ENCODE measurements at regions not wholly inside any gene's neighbourhood (a gene's known extent, or its start where the extent isn't known, plus 50 kb on each side); places are given as distances from the start of the nearest gene placed in this dataset.

DNA sequence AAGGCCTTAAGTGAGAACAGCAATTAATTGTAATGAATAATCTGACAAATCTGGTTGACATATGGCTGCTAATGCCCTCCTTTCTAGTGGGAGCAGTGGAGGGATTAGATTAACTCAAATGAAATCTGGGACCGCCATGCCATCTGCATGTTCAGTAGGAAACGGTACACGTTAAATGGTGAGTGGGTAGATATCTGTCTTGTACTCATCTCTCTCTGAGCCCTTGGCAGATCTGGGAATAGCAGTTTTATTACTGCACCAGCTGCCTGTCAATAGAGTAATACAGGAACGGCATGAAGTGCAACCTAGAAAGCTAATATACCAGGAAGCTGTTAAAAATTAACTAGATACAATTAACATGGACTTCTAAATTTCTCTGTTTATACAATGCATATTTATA, 258.8 kb downstream of the GPD2 start:
- DNase-seq, result no peak
- intact Hi-C loops (cut with DNase I), result no loop called here

DNA sequence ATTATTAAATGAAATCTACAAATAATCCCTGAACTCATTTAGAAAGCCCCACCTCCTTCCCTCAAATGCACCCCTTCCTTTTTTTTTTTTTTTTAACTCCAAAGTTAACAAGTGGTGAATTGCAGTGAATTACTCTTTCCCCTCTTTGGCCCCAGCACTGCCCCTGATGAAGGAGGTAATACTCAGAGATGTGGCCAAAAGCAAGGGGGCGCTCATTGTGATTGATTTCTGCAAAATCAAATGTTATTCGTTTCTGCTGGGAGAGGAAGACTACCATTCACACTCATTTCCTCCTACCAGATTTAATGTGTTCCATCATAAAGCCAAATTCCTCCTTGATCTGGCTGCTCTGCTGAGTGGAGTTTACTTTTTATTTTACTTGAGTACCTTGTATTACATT, 259.4 kb downstream of the GPD2 start:
- intact Hi-C loops (cut with DNase I), result no loop called here

DNA sequence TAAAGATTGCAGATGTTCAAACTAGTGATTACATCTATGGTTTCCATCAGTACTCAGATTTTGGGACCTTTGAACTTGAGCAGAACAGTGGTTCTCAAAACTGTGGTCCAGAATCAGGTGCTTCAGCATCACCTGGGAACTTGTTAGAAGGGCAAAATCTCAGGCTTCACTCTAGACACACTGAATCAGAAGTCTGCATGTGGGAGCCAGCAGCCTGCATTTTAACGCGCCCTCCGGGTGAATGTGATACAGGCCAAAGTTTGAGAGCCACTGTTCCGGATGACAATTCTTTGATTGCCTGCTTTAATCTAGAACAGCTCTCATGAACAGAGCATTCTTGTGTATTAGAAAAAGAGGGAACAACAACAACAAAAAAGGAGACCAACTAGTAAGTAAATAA, 261.7 kb downstream of the GPD2 start:
- no peak for DNase-seq

More for the DNA sequence above, 259.4 kb downstream of the GPD2 start:
- DNase-seq, result no peak

DNA sequence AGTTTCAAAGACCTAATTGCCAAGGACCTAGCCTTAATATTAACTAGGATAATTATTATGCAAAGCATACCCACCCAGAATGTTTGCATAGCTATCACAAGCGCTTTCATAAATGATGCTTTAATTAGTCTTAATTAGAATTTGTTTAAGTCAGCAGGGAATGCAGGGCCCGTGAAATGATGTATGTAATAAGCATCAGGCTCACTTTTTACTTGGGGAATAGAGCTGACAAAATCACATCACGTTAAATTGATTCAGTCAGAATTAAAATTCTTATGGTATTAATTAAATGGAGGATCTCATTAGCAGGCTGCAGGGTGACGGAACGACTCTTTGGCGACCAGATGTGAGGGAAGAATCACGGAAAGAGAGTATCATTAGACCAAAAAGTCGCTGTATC, 264.5 kb downstream of the GPD2 start:
- intact Hi-C loops (cut with DNase I), result no loop called here
- no peak for DNase-seq

More for the DNA sequence above, 261.7 kb downstream of the GPD2 start:
- intact Hi-C loops (cut with DNase I), result no loop called here

DNA sequence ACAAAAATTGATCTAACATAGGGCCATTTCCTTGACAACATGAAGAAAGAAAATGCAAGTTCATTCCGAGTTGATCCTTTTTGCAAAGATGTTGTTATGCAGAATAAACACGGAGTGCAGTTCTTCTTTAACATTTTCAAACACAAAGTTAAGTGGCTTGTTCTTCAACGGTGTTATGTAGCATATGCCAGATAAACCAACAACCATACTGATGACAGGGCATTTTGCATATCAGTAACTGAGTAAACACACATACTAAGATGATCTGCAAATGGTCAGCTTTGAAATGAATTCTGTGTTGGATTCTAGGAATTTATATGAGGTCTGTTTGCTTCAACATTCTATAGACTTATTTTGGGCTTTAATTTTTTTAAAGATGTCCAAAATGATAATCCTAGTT, 266.4 kb downstream of the GPD2 start:
- no peak for DNase-seq
- intact Hi-C loops (cut with DNase I), result no loop called here

DNA sequence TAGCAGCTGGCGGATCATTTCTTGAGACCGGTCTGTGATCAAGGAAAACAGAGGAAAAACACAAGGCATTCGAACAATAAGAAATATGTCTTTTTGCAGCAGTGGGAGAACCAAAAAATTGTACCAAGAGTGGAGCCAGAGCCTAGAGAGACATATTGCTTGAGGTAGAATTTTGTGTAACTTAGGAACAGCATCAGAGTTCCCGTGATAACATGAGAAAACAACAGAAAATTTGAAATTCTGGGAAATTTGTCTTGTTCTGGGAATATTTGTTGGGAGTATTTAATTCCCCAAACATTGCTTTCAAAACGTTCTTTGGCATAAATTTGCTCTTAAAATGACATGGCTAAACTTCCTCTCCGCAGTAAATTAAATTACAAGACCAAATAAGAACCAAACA, 267.5 kb downstream of the GPD2 start:
- intact Hi-C loops (cut with DNase I), result no loop called here
- no peak for DNase-seq

DNA sequence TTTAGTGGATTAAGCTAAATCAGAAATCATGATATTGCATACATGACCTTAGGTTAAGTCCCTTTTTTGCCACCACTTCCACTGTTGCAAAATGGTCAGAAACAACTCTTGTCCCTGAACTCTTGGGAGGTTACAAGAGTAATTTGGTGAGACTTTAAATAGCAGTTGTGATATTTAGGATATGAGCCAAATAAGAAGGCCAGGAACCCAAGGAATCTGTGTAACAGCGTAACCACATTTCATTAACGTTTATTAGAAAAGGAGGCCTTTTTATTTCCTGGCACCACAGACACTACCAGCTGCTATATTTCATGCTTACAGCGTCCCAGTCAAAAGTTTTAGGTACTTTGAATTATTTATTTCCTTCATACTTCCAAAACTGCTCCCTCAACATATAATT, 268.0 kb downstream of the GPD2 start:
- intact Hi-C loops (cut with DNase I), result no loop called here
- no peak for DNase-seq

DNA sequence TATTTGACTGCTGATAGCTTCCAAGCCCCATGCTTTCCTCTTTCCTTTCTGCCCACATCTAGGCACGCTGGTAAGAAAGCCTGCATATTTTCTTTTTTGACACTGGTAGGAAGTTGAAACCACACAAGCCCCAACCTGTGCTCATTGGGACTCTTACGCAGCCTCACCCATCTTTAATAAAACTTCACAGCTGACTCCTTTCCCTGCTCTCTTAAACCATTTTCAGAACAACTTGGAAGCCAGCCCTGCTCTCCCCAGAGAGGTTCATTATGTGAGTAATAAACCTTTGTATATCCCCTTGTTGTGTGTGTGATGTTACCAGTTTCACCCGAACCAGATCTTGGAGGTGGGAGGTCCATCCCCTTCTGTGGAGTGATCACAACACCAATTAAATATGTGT, 268.4 kb downstream of the GPD2 start:
- intact Hi-C loops (cut with DNase I), result no loop called here
- no peak for DNase-seq

DNA sequence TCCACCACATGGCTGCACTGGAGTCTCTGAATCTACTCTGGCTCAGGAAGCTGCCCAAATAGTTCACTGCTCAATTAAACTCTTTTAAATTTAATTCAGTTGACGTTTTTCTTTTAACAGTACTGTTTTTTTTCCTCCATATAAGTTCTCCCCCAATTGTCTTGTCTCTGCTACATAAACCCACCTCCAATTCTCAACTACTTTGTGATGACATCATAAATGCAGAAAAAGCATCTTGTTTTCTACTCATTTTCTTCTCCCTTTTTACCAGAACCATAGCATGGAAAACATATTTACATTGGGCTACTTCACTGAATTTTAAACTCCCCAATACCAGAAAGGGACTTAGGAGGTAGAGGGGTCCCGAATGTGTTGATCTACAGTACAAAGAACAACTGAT, 270.4 kb downstream of the GPD2 start:
- DNase-seq, result no peak
- intact Hi-C loops (cut with DNase I), result no loop called here

DNA sequence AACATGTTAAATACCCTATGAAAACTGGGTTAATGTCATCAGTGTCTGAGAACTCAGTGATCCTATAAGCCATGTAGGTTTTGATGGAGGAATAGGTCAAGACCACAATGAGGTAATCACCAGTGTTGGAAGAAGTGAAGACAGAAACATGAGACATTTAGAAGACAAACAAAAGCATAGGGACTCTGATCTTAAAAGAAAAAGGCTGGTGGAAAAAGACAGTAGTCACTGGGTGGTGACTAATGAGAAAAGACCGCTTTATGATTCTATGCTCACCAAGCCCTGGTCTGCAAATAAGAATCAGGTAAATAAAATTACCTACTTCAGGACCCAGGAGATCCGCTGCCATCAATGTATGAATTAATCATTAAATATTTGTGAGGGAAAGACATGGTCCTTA, 271.9 kb downstream of the GPD2 start:
- intact Hi-C loops (cut with DNase I), result no loop called here
- DNase-seq, result no peak

DNA sequence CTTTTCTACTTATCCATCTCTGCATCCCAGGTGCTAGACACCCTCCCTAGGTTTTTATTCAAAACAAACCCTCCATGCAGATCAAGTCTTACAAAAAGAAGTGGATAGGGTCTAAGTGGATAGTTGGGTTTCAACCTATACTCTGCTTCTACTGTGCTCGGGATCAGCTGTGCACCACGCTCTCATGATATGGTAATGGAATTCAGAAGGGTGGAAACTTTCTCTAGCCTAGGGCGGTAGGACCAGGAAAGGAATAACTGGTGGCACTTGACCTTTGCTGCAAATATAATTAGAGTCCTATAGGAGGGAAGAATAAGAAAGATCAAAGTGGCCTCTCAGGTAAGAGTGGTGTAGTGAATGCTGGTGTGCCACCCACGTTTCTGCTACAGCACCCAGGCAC, 272.9 kb downstream of the GPD2 start:
- intact Hi-C loops (cut with DNase I), result no loop called here

DNA sequence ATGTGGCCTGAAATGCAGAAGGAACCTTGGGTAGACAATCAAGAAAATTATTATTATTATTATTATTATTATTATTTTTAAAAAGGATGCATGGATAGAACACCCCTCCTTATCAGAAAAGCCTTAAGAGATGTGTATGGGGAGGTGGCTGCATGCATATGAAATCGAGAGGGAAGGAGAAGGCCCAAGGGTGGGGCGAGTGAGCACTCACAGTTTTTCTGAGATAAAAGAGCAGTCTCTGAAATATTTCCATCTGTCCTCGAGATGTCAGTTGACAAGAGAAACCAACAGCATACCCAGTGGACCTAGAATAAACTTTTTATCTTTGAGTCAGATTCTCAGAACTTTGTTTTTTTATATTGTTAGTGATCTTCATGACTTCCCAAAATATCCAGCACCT, 282.9 kb downstream of the GPD2 start:
- intact Hi-C loops (cut with DNase I), result no loop called here

More for the DNA sequence above, 272.9 kb downstream of the GPD2 start:
- DNase-seq, result no peak

DNA sequence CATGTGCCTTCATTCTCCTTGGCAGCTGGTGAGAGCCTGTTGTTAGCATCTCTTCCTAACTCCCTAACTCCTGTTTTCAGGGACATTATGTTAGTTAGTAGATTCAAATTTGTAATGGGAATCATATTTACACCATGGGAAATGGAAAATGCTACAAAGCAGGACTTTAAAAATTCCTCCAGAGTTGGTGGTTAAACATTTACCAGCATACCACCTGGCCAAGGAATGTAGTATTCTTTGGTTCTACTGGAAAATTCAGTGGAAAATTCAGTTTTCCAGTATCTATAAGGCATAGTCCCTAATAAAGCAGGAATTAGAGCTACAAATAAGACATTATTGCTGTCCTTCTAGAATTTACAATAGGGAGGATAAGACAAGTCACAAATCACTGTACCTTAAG, 291.7 kb downstream of the GPD2 start:
- no peak for DNase-seq
- intact Hi-C loops (cut with DNase I), result no loop called here

More for the DNA sequence above, 282.9 kb downstream of the GPD2 start:
- DNase-seq, result no peak

DNA sequence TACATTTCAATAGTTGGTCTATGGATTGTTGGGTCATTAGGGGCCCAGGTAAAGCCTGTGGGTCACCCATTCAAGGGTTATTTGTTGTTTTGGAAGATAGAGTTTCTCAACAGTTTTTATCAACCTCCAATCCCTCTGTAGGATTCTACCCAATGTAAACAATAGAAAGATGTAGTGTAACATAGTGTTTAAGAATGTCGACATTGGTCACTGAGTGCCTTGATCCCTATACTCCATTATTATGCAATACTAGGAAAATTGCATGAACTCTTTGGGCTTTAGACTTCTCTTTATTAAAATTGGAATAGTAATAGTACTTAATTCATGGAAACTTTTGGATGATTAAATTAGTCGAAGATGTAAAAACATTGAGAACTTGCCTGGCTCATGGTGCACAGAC, 292.1 kb downstream of the GPD2 start:
- DNase-seq, result no peak
- intact Hi-C loops (cut with DNase I), result no loop called here

DNA sequence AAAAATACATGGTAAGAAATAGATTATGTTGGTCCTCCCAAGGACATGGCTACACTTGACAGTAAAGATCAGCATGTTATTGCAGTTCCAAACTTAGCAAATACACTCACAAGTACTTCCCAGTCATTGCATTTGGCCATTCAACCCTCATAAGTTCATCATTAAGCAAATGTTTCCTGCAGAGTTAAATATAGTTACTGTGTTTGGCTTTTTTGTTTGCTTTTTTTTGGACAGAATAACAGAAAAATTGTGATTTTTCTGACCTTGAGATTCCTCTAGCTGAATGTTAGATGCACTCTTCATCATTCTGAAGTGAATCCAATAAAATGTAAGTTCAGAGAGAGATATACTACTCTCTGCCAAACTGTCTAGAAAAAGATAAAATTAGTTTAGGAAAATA, 295.3 kb downstream of the GPD2 start:
- DNase-seq, result no peak
- intact Hi-C loops (cut with DNase I), result no loop called here

DNA sequence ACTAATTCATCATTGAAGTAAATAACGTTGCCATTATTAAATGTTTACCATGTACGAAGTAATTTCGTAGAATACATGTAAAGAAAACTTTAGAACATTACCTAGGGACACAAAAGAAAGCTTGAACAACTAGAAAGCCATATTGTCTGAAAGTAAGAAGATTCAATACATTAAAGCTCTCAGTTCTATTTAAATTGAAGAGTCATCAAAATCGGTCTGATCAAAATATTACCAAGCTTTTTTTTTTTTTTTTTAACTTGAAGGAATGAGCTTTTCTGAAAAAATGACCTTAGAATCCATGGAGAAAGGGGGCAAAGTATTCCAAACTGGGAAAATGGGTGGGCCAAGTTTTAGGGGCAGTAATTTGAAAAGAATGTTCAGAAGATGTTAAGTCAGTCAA, 300.8 kb downstream of the GPD2 start:
- intact Hi-C loops (cut with DNase I), result no loop called here

DNA sequence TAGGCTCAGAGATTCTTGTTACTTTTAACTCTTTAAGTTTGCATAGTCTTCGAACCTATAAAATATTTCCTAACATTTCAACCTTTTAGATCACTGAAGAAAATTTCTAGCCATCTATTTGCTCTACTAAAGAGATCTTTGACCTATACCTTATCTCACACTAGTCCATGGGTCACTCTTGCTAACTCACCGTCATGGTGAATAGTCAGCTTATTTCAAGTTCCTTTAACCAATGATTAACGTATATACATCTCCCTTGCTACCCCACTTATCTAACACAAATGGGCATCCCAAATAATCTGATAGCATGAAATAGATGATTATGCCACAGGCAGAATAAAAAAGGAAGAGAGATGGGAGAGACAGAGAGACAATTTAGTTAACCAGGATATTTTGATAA, 303.1 kb downstream of the GPD2 start:
- DNase-seq, result no peak
- intact Hi-C loops (cut with DNase I), result no loop called here

More for the DNA sequence above, 300.8 kb downstream of the GPD2 start:
- no peak for DNase-seq

DNA sequence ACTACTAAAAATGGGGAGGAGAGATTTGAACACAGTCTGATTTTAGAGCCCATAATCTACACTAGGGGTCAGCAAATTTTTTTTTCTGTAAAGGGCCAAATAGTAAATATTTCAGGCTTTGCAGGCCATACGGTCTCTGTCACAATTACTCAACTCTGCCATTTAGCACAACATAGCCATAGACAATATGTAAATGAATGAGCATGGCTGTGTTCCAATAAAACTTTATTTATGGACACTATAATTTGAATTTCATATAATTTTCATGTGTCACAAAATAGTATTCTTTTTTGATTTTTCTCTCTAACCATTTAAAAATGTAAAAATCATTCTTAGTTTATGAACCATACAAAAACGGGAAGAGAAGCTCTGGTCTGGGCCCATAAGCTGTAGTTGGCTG, 309.4 kb downstream of the GPD2 start:
- no peak for DNase-seq
- intact Hi-C loops (cut with DNase I), result no loop called here

DNA sequence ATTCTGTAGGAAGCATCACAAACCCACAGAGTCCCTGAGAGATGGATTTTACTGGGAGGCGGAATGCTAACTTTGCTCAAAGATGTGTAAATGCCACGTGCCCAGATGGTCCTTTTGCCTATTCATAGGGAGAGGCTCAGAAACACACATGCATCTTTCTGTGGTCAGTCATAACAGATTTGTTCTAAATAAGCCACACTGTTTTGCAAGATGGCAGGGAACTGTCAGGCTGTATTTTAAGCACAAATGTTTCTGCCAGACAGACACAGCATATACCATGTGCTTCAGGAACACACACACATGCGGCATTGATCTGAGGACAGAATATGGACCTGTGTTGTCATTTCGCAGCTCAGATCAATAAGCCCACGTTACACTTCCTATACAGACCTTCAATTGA, 312.0 kb downstream of the GPD2 start:
- intact Hi-C loops (cut with DNase I), result no loop called here
- DNase-seq, result no peak

DNA sequence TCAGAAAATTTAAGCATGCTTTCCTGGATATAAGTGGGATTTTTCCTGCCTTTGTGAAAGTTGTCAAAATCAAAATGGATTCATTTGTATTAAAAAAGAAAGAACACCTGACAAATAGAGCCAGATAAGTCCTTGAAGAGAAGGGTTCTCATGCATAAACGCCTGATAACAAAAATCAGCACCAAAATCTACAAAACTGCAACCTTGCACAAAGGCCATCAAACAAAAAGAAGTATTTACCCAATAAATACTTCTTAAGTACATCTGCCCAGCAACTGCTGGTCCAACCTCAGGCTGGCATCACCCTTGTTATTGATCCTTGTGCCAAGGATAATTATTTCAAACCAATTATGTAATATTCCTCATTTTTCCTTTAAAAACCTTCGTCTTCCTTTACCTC, 315.9 kb downstream of the GPD2 start:
- intact Hi-C loops (cut with DNase I), result no loop called here
- DNase-seq, result no peak

DNA sequence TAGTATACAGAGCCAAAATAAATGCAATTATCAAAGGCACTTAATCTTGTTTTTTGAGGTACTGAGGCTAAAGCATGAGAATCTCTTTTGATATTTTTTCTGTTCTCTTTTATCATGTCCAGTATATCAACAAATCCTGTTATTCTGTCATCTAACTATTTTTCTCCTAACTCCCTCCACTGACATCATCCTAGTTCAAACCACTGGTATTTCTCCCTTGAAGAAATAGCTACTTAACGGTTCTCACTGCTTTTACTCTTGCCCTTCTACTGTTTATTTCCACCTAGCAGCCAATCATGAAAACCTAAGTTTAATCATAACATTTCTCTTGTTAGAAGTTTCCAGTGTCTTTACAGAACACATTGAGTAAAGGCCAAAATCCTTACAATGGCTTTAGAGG, 317.6 kb downstream of the GPD2 start:
- intact Hi-C loops (cut with DNase I), result no loop called here
- no peak for DNase-seq

DNA sequence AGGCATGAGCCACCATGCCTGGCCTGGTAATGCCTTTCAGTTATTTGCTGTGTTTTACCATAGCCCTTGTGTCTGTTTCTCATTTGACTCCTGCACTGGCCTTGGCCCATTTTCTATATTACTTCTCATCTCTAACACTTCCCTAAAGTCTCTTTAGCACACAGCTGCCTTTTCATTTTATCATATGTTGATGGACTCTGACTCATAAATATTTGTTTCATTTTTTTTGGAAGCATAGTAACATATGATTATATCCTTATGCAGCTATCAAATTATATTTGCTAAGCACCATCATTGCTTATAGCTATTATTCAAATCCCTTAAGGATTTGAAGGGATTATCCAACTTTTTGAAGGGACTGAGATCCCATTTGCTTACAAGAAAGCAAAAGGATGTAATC, 320.3 kb downstream of the GPD2 start:
- DNase-seq, result no peak

DNA sequence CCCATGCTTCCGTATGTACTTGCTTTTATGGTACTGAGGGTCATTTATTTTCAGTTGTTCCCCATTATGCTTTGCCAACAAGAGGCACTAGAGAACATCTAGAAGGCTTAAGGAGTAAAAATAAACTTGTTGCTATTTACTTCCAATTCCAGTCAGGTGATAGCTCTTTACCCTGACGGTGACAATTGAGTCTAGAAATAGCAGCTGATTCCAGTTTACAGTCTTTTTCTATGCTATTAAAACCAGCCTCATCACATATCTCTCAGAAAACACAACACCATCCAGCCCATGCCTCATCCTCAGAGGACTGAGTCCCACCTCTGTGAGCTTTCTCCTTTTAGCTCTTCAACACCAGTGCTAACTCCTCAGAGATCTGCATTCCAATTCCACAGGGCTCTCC, 327.0 kb downstream of the GPD2 start:
- intact Hi-C loops (cut with DNase I), result no loop called here
- DNase-seq, result no peak

More for the DNA sequence above, 320.3 kb downstream of the GPD2 start:
- intact Hi-C loops (cut with DNase I), result no loop called here

DNA sequence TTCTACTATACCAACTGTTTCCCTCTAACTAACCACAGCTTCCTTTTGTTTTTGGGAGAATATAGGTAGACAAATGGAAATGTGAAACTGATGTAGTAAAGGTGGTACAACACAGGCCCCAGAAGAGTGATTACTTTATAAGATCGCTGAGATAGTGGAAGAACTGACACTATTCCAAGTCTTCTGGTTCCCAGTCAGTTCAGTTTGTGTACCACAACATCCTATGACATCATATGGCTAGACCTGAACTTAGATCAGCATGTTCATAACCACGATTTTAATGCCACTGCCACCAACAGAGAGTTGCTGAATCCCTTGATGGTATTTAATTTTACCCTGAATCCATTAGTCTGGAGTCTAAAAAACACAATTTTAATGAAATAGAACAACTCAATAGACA, 328.9 kb downstream of the GPD2 start:
- intact Hi-C loops (cut with DNase I), result no loop called here

More for the DNA sequence above, 328.9 kb downstream of the GPD2 start:
- no peak for DNase-seq

Measured in posterior cingulate gyrus (tissue), 11 donors.